GM21390 (cell line): ENCODE measurements at regions not wholly inside any gene's neighbourhood (a gene's known extent, or its start where the extent isn't known, plus 50 kb on each side); places are given as distances from the start of the nearest gene placed in this dataset.
"Not testable (repeated sequence)": the region's sequence is repeated elsewhere in the genome, so short reads cannot be mapped to it uniquely, and the experiment has no call there.

Source experiments
- ATAC-seq: cut with Tn5 transposase; IDR thresholded peaks from one replicate; pipeline ENCODE4 v1.9.1; 2021; ENCODE audit not compliant: unreplicated experiment

DNA sequence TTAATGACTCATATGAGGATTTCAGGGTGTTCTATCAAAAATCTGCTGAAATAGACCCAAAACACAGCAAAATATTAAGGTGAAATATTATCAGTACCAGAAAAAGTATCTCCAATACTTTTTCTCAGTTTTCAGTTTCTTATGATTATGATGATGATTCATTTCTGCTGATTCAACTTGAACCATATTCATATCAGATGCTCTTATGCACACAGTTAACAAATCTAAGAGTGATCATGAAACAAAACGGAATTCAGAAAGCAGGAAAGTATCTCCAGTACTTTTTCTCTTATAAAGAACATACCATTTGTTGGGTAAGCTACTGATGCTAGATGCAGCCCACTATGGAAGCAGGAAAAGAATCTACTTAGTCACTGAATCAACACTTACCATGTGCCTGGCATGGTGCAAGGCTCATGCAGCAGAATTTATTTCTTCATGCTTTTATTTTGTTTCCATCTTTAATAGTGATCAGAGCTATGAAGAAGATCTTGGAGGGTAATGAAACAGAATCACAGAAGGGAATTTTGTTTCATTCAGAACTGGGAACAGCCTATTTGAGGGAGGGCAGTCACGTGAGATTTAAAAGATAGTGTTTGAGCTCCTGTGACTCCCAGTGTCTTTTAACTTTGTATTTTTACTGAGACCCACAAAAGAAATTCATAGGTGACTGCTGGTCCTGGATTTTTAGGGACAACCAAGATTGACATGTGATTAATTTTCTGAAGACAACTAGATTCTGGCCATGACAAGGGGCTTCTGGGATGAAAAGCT, 480.6 kb downstream of the SETD4 start:
- no peak for ATAC-seq

GRCh38 chr21:35578831-35579471, 481.4 kb downstream of the SETD4 start:
- ATAC-seq = no peak

GRCh38 chr21:35578347-35578782, 482.0 kb downstream of the SETD4 start:
- ATAC-seq = no peak

GRCh38 chr21:35575280-35575915, 484.9 kb downstream of the SETD4 start:
- no peak for ATAC-seq

DNA sequence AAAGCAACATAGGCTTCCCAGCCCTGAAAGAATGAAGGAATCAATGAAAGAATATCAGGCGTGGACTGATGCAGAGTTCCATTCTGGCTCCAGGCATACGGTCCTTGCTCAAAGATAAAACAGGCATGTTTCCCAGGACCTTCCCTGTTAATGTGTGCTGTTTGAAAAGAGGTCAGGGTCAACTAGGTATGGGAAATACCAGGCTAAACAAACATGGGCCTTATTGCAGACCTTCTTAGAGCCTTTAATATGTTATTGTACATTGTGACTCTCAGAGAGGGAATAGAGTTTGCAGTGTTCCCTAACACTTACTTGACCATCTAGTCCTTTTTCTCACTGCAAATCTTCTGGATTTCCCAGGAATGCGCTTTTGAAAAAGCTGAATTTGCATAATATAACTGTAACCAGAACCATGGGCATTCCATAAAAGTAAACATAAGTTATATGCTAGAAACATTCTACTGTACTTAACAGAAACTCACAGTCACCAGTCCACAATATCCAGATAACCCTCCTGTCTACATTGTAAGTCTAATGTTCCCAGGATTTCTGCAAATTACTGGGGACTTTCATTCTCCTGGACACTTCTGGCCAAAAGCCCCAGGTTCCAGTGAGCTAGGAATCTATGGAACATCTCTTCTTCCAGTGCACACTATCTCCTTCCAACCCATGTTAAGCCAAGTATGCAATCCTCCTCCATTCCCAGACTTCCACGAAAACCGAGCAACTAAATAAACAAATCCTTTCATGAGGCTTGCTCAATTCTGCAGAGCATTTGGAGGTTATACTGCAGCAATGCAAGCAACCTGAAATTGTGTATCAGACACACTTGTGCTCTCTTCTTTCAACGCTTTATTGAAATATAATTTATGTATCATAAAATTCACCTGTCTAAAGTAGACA, 486.6 kb downstream of the SETD4 start:
- no peak for ATAC-seq

DNA sequence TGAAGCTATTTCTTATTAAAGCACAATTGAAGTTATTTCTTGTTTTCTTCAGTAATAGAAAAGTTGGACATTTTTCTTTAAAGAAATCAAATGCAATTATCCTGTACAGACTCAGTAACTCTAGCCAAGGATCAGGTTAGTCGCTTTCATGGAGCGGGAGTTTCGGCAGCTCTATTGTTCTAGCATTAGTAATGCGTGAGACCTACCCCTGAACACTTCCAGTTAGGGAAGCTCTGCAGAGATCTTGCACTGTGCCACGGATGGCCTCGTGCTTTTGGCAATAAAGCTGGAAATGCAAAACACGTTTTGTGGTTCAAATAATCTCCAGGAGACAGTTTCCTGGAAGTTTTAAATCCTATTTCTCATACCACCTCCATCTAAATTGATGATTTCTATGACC, 488.4 kb downstream of the SETD4 start:
- no peak for ATAC-seq

DNA sequence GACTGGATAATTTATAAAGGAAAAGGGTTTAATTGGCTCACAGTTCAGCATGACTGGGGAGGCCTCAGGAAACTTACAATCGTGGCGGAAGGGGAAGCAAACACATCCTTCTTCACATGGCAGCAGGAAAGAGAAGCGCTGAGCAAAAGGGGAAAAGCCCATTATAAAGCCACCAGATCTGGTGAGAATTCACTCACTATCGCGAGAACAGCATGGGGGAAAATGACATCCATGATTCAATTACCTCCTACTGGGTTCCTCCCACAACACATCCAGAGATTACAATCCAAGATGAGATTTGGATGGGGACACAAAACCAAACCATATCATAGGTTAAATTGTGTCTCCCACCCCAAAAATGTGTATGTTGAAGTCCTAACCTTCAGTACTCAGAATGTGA, 491.7 kb downstream of the SETD4 start:
- ATAC-seq = no peak

GRCh38 chr21:35566874-35567273, 493.5 kb downstream of the SETD4 start:
- ATAC-seq = no peak

GRCh38 chr21:35565204-35565611, 495.1 kb downstream of the SETD4 start:
- ATAC-seq = no peak

DNA sequence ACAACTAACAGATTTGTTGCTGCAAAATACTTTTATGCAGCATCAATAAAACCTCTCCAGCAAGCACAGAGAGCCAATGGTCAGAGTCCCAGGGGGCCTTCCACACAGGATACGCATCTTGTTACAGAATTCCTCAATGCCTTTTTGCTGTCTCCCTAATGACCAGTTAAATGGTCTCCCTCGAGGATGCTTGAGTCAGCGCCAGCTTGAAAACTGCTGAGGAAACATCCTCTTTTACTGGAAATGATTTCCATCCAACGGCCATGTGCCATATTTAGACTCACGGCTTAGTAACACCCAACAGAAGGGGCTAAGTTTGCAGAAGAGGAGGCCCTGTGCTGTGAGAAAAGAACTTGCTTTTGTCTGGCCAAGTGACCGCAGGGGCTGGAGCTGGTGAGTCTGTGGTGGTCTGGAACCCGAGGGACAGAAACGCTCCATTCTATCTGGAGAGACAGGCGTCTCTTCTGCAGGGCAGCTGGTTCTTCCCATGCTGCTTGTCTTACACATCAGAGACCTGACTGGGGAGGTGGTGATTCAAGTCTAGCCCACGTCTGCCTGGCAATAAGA, 496.4 kb downstream of the SETD4 start:
- ATAC-seq = no peak

GRCh38 chr21:35562876-35563275, 497.4 kb downstream of the SETD4 start:
- no peak for ATAC-seq

DNA sequence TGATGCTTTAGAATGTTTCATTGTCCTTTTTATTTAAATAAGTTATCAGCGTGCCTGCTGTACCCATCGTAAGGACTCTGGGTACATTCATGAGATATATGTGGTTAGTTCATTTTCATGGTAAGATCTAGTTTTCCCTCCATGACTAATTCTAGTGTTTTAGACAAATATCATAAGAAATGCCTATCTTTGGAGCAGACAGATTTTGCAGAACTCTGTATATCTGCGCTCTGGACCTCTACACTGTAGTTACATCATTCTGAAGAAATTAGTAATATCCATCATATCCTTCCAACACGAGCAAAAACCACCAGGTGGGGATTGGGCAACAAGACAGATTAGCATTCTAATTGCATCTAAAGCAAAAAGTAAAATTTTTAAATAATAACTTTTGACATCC, 499.2 kb downstream of the SETD4 start:
- no peak for ATAC-seq

DNA sequence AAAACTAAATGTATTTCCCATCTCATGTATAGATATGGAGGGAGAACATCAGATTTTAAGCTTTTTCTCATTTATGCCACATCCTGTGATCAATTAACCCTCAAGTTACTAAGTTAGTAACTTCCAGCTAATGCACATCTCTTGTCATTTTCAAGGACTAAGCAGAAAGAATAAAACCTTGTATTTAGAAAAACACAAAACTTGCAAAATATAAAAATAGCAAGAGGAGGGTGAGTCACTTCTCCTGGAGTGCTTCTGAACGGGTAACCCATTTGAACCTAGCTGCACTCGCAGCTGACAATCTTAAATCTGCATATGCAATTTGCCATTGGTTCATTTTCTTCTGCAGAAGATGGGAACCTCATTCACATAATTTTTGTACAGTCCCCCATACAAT, 500.5 kb downstream of the SETD4 start:
- ATAC-seq = no peak

DNA sequence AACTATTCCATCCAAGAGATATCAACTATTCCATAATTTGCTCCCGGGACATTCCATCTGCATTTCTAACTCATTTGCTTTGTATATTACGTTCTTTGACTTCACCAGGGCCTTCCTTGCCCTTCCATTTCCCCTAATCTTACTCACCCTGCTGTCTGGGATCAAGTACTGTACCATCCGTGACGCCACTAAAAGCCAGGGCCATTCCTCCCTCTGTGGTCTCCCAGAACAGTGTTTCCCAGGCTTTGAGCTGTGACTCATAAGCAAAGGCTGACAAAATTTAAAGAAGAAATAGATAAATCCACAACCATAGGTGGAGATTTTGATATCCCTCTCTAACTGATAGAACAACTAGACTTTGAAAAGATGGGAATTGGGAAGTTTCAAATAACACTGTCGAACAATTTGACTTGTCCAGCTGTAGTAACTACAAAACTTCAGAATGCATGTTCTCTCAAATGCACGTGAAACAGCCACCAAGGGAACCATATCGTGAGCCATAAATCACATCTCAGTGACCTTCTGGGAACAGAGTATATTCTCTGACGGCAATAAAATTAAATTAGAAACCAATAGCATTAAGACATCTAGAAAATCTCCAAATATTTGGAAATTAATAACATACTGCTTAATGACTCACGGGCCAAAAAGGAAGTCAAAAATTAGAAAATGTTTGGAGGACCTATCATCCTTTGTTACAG, 501.0 kb downstream of the SETD4 start:
- ATAC-seq = no peak

GRCh38 chr21:35556536-35556935, 503.8 kb downstream of the SETD4 start:
- no peak for ATAC-seq

- ATAC-seq = not testable (repeated sequence)
Observed at GRCh38 chr21:35552483-35552882, 503.4 kb upstream of the RUNX1 start.

GRCh38 chr21:35548904-35549615, 500.0 kb upstream of the RUNX1 start:
- ATAC-seq = no peak

DNA sequence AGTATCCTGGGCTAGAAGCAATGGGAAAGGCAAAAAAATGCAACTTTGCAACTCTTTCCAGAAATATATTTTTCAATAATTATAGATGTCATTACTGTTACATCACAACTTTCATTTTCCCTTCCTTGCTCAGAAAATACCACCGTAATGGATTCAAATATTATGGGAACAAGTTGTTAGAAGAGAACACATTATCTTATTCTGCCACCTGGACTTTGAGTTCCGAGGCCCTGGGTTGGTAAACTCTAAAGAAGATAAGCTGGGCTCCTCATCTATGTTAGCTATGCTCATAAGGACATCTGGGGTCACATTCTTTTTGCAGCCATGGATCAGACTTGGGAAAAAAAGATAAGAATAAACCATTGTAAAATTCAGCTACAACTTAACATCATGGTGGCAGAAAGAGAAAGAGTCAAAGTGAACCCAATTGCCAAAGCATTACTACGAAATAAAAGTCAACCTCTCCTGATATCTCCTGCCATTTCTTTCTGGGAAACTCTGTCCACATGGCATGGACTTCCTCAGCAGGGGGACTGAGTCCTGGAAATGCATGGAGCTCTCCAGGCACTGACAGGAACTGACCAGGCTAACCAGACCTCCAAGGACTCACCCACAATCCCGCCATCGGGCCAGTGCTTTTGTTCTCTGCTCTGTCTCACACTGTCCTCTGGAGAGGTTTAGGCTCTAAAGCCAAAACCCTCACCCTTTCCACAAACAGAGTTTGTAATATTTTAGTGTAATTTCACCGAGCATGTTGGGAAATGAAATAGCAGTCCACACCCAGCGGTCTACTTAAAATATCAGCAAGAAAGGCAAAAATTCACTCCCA, 499.1 kb upstream of the RUNX1 start:
- no peak for ATAC-seq

DNA sequence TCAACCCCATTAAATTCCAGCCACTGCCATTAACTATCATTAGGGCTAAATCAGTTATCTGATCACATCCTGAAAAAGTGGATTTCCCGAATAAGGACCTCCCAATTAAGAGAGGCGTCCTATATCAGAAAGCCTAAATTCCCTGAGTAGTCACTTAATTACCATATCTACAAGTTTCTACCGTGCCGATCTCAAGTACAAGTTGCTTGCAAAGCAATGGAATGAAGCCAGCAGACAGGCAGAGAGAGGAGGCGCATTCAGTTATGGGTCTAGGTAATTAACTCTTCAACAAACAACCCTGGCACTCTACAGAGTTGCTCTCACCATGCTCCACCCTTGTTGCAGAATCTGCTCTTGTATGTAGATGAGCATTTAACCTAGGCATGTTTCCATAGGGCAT, 494.6 kb upstream of the RUNX1 start:
- no peak for ATAC-seq
